CD4-positive, alpha-beta T cell treated with Interleukin-17A for 1 hour (primary cell): ENCODE measurements at regions not wholly inside any gene's neighbourhood (a gene's known extent, or its start where the extent isn't known, plus 50 kb on each side); places are given as distances from the start of the nearest gene placed in this dataset.

ENCODE experiments used
- DNase-seq: peaks from one replicate; pipeline ENCODE4 v3.0.0-alpha.2; 2020

DNA sequence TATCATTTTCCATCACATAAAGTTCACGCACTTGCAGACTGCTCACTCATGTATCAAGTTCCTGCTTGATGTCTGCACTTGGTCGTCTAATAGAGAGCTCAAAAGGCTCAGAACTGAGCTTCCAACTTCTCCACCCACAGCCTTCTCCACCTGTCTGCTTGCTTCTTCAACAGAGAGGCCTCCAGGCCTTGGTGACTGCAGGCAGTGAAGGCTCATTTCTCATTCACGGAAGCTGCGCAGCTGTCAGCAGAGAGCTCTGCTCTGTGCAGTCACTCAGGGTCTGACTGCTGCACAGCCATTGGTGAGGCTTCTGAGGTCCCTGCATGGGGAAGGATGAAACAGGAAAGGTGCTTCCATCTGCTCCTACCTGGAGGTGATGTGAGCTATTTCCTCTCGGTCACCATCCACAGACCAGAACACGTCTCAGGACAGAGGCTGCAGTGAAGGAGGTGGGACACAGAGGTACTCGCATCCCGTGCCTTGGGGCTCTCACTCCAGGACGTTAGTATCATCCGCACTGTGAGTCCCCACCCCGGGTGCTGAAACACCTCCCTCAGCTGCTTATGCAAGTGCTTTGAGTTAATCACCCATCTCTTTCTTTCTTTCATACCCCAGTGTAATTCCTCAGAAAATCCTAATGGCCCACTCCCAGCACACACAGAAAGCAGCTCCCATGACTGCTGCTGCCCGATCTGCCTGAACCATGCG, 126.2 kb downstream of the TMEM18 start:
- DNase-seq = no peak

GRCh38 chr2:545711-546650, 131.2 kb downstream of the TMEM18 start:
- DNase-seq = no peak

- DNase-seq = no peak
These were observed 132.0 kb downstream of the TMEM18 start for GRCh38 chr2:545228-545627.

DNA sequence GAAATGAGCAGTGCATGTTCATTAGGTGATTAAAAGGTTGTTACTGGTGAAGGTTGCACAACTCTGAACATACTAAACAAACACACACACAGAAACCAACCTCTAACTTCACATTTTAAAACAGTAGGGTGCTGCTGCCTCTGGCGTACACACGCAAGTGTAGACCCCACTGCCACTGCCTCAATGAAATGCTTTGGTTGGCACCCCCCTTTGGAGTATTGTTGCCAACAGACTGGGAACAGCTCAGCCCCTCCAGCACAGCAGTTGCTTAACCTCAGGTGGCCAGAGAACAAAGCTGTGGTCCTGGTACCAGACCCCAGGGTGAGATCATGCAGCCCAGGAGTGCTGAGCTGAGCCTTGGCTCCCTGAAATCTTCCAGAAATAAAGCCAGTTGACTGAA, 138.6 kb downstream of the TMEM18 start:
- no peak for DNase-seq

DNA sequence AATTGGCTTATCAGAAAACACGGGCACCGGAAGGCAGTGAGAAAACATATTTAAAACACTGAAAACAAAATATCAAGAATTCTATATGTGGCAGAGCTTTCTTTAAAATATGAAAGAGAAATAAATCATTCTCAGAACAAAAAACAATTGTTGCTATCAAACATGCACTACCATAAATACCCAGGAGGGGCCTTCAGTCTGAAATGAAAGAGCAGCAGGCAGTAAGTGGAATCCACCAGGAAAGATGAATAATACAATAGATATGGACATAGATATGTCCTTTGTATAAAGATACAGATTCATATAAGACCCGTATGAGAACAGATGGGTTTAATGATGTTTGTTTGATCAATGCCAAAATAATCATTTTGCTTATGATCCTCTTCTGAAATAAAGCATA, 142.0 kb downstream of the TMEM18 start:
- DNase-seq = no peak

GRCh38 chr2:529852-530251, 147.4 kb downstream of the TMEM18 start:
- no peak for DNase-seq

DNA sequence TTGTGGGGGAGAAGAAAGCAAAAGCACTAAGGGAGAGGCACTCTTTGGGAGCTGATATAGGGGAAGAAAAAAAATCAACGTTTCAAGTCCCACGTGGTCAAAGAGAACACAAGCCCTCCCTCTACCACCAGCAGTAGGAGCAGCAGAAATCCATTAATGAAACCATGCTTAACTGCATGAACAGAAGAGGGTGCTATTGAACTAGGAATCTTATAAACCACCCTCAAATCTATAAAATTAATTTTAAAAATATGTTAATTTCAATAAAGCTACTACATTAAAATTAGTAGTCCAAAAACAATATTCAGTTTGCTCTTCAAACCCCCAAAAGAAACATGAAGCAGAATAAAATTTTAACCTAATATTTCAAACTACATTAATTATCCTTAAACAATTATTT, 147.8 kb downstream of the TMEM18 start:
- peak; percentile 28 for DNase-seq

- DNase-seq = no peak
These were observed 149.6 kb downstream of the TMEM18 start for GRCh38 chr2:527581-527980.

DNA sequence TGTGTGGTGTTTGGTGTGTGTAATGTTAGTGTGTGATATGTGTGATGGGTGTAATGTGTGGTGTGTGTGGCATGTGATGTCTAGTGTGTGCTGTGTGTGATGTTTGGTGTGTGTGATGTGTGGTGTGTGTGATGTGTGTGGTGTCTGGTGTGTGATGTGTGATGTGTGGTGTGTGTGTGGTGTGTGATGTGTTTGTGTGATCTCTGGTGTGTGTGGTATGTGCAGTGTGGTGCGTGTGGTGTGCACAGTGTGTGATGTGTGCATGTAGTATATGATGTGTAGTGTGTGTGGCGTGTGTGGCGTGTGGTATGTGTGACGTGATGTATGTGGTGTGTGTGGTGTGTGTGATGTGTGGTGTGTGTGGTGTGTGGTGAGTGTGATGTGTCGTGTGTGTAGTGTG, 150.3 kb downstream of the TMEM18 start:
- no peak for DNase-seq

- DNase-seq = no peak
These were observed 151.6 kb downstream of the TMEM18 start for GRCh38 chr2:525611-526010.

DNA sequence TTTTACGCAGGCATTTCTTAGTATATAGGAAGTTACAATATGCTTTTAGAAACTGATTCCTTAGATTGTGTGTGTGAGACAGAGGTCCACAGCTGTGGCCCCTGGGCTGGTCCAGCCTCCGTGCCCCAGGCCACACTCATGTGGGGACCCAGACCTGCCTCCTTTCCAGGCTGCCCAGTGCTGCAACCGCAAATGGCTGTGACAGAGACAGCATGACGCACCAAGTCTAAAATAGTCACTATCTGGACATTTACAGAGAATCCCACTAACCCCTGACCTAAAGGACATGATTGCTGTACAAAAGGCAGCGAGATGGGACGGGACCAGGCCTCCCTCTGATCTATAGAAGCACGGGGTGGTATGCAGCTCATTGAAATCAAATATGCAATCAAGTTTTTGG, 152.2 kb downstream of the TMEM18 start:
- DNase-seq = no peak

- DNase-seq = no peak
These were observed 152.8 kb downstream of the TMEM18 start for GRCh38 chr2:524442-524841.

- DNase-seq = no peak
These were observed 153.4 kb downstream of the TMEM18 start for GRCh38 chr2:523698-524270.

DNA sequence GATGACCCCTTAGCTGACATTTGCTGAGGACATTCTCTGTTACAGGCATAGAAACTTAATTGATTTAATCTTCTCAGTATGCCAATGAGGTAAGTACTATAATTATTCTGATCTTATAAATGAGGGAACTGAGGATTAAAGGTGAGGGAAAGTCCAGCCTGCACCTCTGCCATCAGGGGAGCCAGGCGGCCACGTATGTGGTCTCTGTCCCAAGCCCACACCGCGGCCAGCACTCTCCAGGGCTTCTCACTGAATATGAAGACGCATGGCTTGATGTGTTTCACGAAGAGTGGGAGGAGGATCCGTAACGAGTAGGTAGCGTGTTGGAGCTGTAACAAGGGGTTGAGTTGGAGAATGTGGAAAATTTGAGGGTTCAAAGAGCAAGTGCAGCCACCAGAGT, 154.4 kb downstream of the TMEM18 start:
- no peak for DNase-seq

GRCh38 chr2:521853-522530, 155.2 kb downstream of the TMEM18 start:
- DNase-seq = no peak

DNA sequence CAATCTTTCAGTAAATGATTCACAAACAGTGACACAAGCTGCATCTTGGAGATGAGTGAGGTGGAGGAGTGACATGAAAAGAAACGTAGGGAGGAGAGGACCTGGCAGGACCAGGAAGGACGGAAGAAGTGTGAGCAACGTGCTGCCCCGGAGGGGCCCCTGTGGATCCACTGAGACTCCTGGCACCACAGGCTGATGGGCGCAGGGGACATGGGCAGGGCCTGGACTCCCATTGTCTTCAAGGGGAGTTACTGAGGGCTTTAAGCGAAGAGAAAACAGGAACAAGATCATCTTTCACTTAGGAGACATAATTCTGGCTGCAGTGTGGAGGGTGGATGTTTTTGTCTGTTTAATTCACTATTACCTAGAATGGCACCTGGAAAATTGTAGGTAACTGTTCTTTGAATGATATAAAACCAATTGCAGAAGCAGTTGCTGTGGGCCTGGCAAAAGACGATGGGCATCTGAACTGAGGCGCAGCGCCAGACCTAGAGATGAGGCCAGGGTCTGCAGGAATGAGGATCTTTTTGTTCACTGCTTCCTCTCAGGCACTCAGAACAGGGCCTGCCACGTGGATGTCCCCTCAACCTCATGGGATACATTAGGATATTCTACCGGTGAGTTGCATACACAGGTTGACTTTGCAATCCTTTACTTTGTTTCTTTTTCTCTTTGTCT, 156.4 kb downstream of the TMEM18 start:
- no peak for DNase-seq

GRCh38 chr2:516944-517343, 160.3 kb downstream of the TMEM18 start:
- DNase-seq = no peak

DNA sequence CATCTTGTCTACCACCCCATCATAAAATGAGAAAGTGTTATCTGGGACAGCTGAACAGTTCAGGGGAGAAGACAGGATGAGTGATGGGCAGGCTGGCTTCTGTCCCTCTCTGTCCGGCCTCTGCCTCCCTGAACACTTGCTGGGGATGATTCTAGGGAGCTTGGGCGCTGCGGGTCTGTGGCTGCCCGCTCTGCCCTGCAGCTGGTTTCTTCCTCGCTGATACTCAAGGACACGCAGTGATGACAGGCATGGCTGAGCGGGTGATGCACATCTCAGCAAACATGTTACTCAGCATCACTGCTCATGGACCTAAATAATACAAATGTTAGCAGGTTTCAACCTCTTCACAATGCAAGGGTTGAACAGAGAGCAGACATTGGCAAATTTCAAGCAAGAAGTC, 161.1 kb downstream of the TMEM18 start:
- DNase-seq = no peak

DNA sequence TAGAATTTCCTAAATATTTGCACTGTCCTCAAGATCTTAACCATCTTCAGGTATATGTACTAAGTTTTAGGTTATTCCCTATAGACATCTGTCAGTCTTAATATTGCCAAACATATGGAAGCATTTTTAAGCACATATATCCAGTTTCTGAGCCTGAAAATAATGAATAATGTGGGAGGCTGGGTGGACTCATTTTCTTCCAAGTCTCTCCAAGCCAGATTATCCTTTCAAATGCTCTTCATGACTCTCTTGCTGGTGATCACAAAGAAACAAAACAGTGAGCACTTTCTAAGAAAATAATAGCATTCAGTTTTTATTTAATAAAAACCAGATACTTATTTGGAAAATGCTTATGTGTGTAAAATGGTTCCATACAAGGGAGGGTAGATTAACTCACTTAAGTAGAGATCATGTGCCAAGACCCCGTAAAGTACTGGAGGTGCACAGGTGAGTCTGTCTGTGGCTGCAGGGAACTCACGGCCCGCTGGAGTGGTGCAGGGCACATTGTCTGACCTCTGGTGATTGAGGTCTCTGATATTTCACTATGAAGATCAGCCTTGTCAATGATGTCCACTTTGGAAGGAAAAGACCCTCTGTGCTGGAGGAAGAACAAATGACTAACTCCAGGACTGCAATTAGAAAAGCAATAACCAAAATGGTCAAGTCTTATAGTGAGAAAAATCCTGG, 161.6 kb downstream of the TMEM18 start:
- no peak for DNase-seq

- no peak for DNase-seq
These were observed 163.1 kb downstream of the TMEM18 start for GRCh38 chr2:513981-514706.

GRCh38 chr2:510839-511238, 166.4 kb downstream of the TMEM18 start:
- no peak for DNase-seq
